ENCODE measurements at regions not wholly inside any gene's neighbourhood (a gene's known extent, or its start where the extent isn't known, plus 50 kb on each side); places are given as distances from the start of the nearest gene placed in this dataset.

DNA sequence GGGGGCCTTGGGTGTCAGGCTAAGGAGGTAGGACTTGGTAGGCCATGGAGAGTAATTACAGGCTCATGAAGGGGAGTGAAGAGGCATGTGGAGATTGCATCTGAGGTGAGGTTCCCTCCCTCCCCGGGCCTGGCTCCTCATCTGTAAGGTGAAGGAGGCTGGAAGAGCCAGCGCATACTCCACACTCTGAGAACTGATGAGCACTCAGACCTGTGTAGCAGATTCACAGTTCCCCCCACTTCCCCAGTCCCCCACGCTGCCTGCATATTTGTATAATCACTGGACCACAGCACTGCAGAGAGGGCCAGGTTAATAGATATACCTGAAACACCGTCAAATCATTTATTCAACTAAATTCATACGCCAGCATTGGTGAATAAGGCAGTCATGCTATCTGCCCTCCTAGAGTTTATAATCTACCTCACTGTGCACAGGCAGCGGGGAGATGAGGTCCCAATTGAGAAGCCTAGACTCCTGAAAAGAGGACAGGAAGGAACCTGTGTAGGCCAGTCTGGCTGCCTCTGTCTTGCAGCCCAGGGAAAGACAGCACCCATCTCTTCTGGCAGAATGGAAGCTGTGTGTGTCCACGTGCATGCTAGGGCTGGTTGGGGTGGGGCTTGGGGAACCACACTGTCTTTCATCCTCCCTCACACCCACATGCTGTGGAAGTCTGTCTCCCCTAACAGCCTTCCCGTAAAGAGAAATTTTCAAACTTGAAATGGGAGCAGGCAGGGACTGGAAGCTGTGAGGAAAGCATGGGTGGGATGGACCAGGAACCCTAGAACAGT, 110.6 kb upstream of the ATP1A1 start:
- DNase-seq (ENCODE audit: low read depth), result peak; percentile 16

DNA sequence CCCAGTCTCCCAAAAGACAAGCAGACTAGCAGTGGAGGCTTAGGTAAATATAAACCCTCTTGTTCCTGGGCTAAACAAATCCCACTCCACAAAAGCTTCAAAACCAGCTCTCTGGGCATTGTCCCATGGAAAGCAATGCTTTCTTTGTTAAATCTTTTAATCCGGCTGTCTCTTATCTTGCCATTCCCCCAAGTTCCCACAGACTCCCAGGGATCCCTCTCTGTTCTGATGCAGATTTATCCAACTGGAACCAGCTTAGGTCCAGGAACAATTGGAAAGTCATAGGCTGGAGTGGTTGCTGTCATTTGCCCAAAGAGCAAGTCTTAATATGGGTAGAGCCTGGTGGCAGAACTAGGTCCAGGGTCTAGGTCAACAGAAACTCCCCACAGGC, 110.1 kb upstream of the ATP1A1 start:
- no peak for DNase-seq (ENCODE audit: low read depth)

DNA sequence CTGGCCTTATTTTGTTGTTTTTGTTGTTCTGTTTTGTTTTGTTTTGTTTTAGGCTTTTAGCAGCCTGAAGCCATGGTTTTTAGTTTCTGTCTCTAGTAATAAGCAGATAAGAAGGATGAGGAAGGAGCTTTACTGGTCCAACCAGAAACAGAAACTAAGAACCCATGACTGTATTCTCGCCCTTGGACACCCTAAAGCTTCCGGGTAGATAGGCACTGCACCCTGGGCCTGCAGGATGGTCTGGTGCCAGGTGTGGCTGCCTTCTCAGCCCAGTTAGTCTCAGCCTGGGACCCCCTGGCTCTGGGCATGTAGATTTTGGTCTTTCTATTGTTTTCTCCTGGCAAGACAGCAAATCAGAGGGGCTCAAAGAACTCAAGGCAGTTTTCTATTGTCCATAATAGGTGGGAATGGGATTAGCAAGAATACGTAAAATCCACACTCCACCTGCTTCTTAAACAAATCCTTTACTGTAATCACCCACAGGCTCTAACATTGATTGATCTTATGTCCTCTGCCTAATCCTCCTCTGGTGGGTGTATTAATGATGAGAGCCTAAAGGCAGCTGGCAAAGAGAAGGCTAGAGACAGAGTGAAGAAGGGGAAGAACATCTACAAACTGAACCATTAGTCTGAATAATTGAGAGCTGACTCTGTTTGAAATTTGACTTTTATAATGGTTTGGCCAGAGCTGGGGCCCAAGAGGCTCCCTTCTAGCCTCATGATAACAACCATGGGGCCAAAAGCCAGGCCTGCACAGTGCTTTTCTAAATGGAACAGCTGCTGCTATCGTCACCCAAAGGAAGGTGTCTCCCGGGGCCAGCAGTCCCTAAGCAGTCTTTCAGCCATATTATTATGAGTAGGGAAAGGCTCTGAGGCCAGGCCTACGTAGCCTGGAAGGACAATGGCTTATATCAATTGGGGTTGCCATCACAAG, 106.8 kb upstream of the ATP1A1 start:
- no peak for DNase-seq (ENCODE audit: low read depth)

DNA sequence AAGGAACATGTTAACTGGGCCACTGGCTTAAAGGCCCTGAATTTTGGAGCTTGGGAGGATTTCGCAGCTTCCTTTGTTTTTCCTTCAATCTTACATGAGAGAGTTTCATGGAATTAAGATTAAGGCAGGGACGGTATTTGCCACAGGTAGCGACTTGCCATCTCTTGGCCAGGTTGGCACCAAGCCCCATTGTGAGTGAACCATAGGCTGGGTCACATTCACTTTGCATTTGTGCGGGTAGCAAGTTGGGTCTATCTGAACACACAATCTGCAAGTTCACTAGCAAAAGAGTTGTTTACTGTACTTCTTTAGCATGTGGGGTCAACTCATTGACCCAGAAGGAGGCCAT, 106.2 kb upstream of the ATP1A1 start:
- DNase-seq (ENCODE audit: low read depth), result no peak

DNA sequence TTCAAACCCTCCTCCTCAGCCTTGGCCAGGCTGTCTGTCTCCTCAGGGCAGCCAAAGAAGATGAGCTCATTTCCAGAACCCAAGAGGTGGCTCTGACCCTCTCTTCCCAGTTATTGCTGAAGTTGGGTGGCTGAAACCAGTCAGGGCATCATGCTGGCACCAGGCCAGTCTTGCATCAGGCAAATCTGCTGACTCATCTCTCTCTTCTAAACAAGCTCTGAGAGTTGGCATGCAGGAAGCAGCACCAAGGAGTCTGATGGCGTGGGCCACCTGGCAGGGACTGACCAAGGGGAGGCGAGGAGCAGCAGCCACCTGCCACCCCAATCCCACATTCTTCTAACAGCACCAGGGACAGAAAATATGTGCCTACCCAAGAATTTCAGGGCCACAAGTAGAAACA, 104.8 kb upstream of the ATP1A1 start:
- DNase-seq (ENCODE audit: low read depth), result peak; percentile 90

DNA sequence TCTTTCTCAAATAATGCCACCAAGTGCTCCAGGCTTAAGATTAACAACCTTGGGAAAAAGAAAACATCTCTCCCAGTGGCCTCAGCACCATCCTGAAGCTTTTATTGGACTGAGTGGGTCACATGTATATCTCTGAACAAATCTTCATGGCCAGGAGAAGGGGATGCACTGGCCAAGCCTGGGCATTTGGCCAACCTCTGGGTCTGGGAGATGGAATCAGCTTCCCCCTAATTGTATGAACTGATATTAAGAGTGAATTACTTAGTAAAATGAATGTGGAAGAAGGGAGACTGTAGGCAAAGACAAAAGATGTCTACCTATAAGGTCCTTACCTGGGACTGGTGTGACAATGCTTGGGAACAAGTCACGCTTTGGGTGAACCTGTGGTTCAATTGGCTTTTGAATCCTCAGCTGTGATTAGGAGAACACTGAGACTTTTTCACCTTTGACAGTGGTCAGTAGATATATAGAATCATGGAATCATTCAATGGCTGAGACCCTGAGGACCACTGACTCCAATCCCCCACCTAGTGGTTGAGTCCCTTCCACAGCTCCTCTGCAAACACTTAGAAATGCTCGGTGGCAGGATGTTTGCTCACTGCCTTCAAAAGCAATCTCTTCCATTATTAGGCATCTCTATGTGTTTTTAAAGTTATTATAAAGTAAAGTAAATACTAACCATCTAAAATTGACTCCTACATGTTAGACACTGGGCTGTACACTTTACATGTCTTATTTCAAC, 102.6 kb upstream of the ATP1A1 start:
- no peak for DNase-seq (ENCODE audit: low read depth)

DNA sequence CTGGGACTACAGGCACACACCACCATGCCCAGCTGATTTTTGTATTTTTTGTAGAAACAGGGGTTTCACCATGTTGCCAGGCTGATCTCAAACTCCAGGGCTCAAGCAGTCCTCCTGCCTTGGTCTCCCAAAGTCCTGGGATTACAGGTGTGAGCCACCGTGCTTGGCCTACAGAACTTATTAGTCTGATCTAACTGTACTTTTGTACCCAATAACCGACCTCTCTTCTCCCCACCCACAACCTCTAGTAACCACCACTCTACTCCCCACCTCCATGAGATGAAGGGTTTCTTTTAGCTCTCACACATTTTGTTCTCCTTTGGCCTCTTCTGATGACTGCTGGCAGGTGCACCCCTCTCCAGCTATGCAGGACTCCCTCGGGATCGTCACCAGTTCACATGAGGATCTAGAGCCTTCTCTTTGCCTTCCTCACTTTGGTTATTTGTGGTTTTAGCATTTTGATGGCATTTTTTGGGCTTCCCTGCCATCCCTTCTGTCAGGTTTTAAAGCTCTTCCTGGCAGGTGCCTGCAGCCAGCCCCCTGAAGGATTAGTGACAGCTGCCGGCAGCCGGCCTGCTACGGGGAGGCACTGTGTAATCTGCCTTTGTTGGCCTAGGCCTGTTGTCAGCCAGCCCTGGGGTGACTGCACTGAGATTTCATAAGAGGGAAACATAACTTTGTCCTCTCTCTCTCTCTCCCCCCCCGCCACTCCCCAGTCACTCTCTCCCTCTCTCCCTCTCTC, 99.8 kb upstream of the ATP1A1 start:
- peak; percentile 84 for DNase-seq (ENCODE audit: low read depth)

DNA sequence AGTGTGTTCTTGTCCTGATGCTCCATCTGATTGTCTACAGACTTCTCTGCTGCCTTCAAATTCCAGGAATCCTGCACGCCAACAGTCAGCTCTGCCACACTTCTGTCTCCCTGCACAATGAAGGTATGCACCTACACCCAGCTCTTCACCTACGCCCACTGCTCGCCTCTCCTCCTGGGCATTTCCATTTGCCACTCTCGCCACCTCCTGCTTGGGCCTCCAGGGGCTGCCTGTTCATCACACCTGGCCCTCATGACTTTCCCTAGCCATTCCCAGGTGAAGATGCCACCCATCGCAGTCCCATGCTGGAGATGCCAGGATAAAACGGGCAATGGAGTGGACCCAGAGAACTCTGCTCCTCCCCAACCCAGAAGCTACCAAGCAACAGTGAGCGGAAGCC, 96.5 kb upstream of the ATP1A1 start:
- no peak for DNase-seq (ENCODE audit: low read depth)

DNA sequence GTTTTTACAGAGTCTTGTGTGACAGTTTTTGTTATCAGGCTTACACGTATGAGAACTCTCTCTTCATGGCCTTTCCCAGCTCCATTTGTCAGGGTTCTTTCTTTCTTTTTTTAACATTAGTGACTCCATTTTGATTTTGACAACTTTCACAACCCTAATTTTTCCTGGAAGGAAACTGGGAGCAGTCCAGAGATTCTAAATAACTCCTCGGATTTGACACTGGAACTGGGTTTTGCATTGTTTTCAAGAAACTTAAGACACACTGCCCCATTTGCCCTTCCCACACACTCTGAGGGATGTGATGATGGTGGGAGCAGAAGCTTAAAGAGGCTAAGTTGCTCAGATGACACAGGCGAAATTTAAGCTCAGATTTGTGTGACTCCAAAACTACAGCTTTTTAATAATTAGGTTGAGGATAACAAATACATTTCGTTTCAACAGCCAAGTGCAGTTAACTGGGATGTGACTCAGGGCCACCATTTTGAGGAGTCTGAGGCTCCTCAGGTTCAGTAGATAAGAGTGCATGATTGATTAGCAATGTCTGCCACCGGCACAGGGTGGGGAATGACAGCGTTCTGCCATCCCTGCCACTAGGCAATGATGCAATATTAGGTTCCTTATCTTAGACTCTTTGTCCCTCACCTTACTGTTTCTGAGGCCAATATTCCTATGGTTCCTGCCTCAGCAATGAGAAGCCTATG, 95.1 kb upstream of the ATP1A1 start:
- DNase-seq (ENCODE audit: low read depth), result no peak

DNA sequence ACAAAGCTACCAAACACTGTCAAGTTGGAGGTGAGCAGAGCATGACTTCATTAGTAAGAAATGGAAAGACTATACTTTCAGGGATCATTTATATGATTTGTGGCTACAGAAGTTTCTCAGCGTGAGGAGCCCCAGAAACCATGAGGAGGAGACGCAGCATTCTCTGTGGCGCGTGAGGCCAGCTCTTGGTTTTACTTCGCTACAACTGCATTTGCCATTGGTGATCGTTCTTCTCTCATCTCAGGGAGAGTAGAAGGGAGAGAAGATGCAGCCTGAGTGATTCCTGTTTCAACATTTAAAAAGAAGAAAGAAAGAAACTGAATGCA, 94.5 kb upstream of the ATP1A1 start:
- DNase-seq (ENCODE audit: low read depth), result no peak

DNA sequence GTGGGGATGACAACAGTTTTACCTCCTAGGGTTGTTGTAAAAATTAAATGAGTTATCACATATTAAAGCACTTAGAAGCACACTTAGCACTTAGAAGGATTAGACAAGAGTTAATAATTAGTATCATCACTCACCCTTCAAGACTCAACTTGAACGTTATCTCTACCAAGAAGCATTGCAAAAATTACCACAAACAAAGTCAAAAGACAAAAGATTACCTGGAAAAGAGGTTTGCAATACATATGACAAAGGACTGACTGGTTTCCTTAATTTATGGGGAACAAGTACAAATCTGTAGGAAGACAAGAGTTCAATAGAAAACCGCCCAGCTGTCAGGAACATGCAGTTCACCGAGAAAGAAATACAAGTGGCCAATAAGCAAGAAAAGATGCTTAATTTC, 93.3 kb upstream of the ATP1A1 start:
- no peak for DNase-seq (ENCODE audit: low read depth)

DNA sequence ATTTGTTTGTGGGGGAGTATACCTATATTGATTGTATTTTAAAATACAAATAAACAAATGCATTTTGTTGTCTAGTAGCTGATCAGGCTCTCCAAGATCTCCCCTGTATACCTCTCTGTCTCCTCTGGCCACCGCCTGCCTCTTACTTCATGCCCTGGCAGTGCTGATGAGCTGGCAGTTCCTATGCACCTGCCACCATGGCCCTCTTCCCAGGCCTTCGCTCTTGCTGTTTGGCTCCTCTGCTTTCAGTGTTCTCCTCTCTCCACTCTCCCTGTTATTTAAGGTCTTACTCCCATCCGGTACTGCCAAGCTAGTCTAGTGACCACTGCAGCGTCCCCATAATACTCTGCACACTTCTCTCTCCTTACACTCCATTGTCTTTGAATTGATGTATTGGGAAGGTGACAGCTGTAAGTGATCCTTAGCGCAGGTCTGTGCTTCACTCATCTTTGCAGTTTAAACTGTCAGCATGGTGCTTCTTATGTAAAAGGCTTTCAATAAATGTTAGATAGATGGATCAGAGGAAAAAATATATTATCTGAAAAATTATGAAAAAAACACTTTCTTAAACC, 88.1 kb upstream of the ATP1A1 start:
- DNase-seq (ENCODE audit: low read depth), result peak; percentile 76

DNA sequence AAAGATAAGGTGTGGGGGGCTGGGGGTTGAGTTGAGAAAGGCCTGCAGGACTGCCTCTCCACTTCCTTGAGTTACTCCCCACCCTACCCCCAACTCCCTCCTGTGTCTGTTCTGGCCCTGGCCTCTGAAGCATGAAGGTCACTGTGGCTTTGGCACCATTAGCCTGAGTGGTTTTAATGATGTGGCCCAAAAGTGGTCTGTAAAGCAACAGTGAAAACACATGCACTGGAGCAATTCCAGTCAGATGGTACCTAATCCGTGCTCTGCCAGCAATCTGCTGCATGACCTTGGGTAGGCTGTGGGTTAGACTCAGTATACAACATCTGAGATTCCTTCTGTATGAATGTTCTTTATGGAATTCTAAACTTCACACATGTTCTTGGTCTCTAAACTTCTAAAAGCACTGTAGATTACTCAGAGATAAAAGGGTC, 86.5 kb upstream of the ATP1A1 start:
- DNase-seq (ENCODE audit: low read depth), result peak; percentile 96

DNA sequence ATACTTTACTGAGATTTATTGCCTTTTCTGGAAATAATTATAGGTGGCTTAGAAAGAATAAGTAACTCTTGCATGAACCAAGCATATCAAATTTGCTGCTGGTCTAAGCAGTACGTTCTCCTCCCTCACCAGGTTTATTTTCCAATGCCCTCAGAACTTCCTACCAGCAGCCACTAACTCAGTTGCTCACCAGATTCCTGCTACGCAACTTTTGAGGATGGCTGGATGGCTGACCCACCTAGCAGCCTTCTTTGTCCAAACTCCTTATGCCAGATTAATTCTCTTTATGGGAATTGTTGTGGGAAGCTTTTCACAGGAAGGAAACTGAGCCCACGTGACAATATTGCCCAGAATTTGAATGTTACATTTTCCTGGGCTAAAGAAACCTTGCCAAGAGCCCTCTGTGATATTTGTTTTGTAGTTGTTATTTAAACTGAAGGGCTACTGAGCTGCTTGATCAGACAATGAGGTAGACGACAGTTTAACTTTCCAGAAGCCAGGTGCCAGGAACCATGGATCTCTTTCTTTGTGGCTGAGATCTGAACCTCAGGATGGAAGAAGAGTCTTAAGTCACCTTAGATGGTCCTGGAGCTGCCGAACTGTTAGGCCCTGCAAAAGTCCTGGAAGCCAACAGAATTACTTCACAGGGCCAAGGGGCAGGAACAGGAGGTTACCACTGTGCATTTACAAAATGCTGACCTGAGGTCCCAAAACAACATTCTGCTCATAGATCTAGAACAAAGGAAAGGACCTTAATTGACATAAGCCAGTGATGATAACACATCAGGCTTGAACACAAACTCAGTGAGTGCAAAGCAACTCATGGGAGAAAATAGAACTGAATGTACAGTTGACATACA, 85.5 kb upstream of the ATP1A1 start:
- DNase-seq (ENCODE audit: low read depth), result no peak

DNA sequence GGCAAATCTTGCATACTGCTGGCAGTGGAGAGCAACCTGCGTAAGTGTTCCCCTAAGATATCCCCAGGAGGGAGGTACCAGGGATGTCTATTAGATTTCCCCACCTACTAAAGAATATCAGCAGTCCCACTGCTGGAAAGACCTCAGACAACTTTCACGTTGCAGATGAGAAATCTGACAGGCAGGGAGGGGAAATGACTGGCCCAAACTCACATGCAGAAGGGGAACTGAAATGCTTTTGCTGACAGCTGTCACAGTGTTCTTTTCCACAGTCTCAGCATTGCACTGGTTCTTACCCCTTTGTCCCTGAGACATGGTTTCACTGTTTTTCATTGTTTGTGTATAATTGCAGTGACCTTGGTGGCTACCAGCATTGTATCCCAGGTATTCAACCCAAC, 84.8 kb upstream of the ATP1A1 start:
- no peak for DNase-seq (ENCODE audit: low read depth)

DNA sequence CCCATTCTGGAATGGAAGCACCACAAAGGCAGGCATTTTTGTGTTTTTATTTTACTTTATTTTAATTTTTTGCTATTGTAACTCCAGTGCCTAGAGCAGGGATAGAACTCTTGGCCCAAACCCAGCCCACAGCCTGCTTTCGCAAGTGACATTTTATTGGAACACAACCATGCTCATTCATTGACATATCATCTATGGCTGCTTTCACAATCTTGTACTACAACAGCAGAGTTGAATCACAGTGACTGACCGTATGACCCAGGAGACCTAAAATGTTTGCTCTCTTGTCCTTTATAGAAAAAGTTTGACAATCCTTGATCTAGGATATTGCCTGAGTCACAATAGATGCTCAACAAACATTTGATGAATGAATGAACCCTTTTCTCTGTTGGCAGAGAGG, 83.9 kb upstream of the ATP1A1 start:
- DNase-seq (ENCODE audit: low read depth), result no peak

DNA sequence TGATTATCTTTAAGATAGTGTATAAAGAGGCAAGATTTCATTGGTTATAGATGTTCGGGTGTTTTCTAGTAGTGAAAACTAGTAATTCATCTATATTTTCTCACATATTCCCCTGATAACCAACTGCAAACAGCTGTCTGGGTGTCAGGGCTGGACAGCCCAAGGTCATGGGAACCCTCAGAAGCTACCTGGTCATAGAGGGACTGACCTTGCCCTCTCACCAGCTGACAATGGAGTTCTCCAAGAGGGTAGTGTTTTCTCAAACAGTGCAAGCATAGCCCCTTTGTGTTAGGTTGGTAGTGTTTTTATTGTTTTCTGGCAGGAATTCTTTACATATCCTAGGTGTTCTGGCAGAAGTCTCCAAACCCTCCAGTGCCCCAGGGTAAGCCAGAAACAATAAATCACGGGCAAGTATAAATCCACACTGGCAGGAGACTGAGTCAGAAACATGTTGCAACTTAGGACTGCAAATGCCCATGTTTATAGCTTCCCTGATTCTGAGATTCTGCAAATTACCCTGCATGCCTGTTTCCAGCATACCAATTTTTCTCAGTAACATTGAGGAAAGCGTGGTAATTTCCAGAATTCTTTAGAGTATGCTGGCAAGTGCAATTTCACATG, 82.8 kb upstream of the ATP1A1 start:
- no peak for DNase-seq (ENCODE audit: low read depth)

DNA sequence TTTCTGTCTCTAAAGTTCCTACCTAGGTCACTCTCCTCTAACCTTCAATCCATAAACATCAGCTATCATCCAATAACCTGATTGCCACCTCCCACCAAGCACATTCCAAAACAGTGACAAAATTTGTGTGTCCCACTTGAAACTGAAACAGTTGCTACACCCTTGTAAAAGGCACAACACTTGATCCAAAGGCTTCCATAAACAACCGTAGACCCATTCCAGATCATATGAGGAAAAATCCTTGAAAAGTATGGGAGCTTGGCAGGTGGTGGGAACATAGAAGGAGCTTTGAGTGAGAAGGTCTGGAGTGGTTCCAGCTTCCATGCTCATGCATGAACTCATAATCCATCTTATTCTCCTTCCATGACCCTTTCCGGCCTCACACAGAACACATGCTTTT, 82.0 kb upstream of the ATP1A1 start:
- peak; percentile 22 for DNase-seq (ENCODE audit: low read depth)

Measured in myocyte (in vitro differentiated cells).